Gastrocnemius medialis (tissue), 4 donors: ENCODE measurements at regions not wholly inside any gene's neighbourhood (a gene's known extent, or its start where the extent isn't known, plus 50 kb on each side); places are given as distances from the start of the nearest gene placed in this dataset.

Experiments used
- CTCF ChIP-seq, 5 experiments: fragments of 450-650 bp in 3 of 5; fragments of 200-600 bp in 2 of 5; sonication (generic) in 2 of 5; IDR thresholded peaks in 4 of 5; conservative IDR thresholded peaks in 1 of 5; 1 replicate in 4 of 5; 2 replicates in 1 of 5; pipeline ENCODE4 v1.5.1; 2016 to 2019; ENCODE audit warnings: antibody characterized with exemption in 5 of 5, mild to moderate bottlenecking in 3 of 5, moderate library complexity in 3 of 5
- POLR2A ChIP-seq, 2 donors: fragments of 450-650 bp; IDR thresholded peaks; one replicate each; pipeline ENCODE4 v1.6.1; 2017; ENCODE audit warnings: antibody characterized with exemption in 2 of 2, mild to moderate bottlenecking in 2 of 2, moderate library complexity in 2 of 2

GRCh38 chr6:126913651-126914050 is 204.8 kb upstream of the RSPO3 start:
- TF ChIP-seq POLR2A (IDR thresholded peaks at IDR 0.05) (no peak), CTCF (IDR thresholded peaks at IDR 0.05 in 4 of 5, conservative IDR thresholded peaks at IDR 0.05 in 1 of 5) (no peak)
